ENCODE measurements at regions not wholly inside any gene's neighbourhood (a gene's known extent, or its start where the extent isn't known, plus 50 kb on each side); places are given as distances from the start of the nearest gene placed in this dataset.

- no peak for TF ChIP-seq CTCF (conservative IDR thresholded peaks at IDR 0.05; ENCODE audit: low read depth, low read length)
- no peak for DNase-seq (ENCODE audit: low read depth)
- H3K4me3 ChIP-seq (ENCODE audit: low read depth, low read length): no peak overlapping the region
Measured at GRCh38 chr9:78962156-78962555, 609.6 kb upstream of the TLE4 start.

- no peak for TF ChIP-seq CTCF (conservative IDR thresholded peaks at IDR 0.05; ENCODE audit: low read depth, low read length)
- H3K4me3 ChIP-seq (ENCODE audit: low read depth, low read length): no peak overlapping the region
- no peak for DNase-seq (ENCODE audit: low read depth)
Measured at GRCh38 chr9:78963911-78964310, 607.9 kb upstream of the TLE4 start.

GRCh38 chr9:78967596-78968217 lies 604.1 kb upstream of the TLE4 start:
- no peak for DNase-seq (ENCODE audit: low read depth)
- H3K4me3 ChIP-seq (ENCODE audit: low read depth, low read length): no peak overlapping the region
- no peak for TF ChIP-seq CTCF (conservative IDR thresholded peaks at IDR 0.05; ENCODE audit: low read depth, low read length)

- no peak for TF ChIP-seq CTCF (conservative IDR thresholded peaks at IDR 0.05; ENCODE audit: low read depth, low read length)
- no peak overlapping the region for H3K4me3 ChIP-seq (ENCODE audit: low read depth, low read length)
- no peak for DNase-seq (ENCODE audit: low read depth)
Measured at GRCh38 chr9:78970375-78970774, 601.4 kb upstream of the TLE4 start.

GRCh38 chr9:78971540-78971939 lies 600.2 kb upstream of the TLE4 start:
- no peak for TF ChIP-seq CTCF (conservative IDR thresholded peaks at IDR 0.05; ENCODE audit: low read depth, low read length)
- H3K4me3 ChIP-seq (ENCODE audit: low read depth, low read length): no peak overlapping the region
- no peak for DNase-seq (ENCODE audit: low read depth)

GRCh38 chr9:78972303-78972999 lies 599.3 kb upstream of the TLE4 start:
- TF ChIP-seq CTCF (conservative IDR thresholded peaks at IDR 0.05; ENCODE audit: low read depth, low read length): no peak
- H3K4me3 ChIP-seq (ENCODE audit: low read depth, low read length): no peak overlapping the region
- DNase-seq (ENCODE audit: low read depth): no peak

GRCh38 chr9:78973907-78974306 lies 597.9 kb upstream of the TLE4 start:
- no peak for TF ChIP-seq CTCF (conservative IDR thresholded peaks at IDR 0.05; ENCODE audit: low read depth, low read length)
- no peak overlapping the region for H3K4me3 ChIP-seq (ENCODE audit: low read depth, low read length)
- peak; percentile 56 for DNase-seq (ENCODE audit: low read depth)
